ENCODE measurements at regions not wholly inside any gene's neighbourhood (a gene's known extent, or its start where the extent isn't known, plus 50 kb on each side); places are given as distances from the start of the nearest gene placed in this dataset.

DNA sequence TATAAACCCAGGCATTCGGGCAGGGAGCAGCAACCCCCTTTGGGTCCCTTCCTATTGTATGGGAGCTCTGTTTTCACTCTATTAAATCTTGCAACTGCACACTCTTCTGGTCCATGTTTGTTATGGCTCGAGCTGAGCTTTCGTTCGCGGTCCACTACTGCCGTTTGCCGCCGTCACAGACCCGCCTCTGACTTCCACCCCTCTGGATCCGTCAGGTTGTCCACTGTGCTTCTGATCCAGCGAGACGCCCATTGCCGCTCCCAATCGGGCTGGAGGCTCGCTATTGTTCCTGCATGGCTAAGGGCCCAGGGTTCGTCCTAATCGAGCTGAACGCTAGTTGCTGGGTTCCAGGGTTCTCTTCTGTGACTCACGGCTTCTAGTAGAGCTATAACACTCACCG lies 111.3 kb downstream of the TMEM170B start:
- TF ChIP-seq EP400 (IDR thresholded peaks at IDR 0.05): no peak
- TF ChIP-seq ZNF23 (CRISPR knock-in tag; IDR thresholded peaks at IDR 0.05): no peak
- TF ChIP-seq, protein P1, sequence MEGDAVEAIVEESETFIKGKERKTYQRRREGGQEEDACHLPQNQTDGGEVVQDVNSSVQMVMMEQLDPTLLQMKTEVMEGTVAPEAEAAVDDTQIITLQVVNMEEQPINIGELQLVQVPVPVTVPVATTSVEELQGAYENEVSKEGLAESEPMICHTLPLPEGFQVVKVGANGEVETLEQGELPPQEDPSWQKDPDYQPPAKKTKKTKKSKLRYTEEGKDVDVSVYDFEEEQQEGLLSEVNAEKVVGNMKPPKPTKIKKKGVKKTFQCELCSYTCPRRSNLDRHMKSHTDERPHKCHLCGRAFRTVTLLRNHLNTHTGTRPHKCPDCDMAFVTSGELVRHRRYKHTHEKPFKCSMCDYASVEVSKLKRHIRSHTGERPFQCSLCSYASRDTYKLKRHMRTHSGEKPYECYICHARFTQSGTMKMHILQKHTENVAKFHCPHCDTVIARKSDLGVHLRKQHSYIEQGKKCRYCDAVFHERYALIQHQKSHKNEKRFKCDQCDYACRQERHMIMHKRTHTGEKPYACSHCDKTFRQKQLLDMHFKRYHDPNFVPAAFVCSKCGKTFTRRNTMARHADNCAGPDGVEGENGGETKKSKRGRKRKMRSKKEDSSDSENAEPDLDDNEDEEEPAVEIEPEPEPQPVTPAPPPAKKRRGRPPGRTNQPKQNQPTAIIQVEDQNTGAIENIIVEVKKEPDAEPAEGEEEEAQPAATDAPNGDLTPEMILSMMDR (IDR thresholded peaks at IDR 0.05 in 2 of 3, conservative IDR thresholded peaks at IDR 0.05 in 1 of 3; ENCODE audit: insufficient read depth in 2 of 3, low read depth in 1 of 3, low read length in 3 of 3): no peak
- no peak for TF ChIP-seq SMC3 (conservative IDR thresholded peaks at IDR 0.05; ENCODE audit: insufficient read depth, low read depth, low read length)

Data from K562 (cell line).